ENCODE measurements at regions not wholly inside any gene's neighbourhood (a gene's known extent, or its start where the extent isn't known, plus 50 kb on each side); places are given as distances from the start of the nearest gene placed in this dataset.
A peak's percentile ranks its signal among the peaks of the same experiment; 100 is the strongest.

DNA sequence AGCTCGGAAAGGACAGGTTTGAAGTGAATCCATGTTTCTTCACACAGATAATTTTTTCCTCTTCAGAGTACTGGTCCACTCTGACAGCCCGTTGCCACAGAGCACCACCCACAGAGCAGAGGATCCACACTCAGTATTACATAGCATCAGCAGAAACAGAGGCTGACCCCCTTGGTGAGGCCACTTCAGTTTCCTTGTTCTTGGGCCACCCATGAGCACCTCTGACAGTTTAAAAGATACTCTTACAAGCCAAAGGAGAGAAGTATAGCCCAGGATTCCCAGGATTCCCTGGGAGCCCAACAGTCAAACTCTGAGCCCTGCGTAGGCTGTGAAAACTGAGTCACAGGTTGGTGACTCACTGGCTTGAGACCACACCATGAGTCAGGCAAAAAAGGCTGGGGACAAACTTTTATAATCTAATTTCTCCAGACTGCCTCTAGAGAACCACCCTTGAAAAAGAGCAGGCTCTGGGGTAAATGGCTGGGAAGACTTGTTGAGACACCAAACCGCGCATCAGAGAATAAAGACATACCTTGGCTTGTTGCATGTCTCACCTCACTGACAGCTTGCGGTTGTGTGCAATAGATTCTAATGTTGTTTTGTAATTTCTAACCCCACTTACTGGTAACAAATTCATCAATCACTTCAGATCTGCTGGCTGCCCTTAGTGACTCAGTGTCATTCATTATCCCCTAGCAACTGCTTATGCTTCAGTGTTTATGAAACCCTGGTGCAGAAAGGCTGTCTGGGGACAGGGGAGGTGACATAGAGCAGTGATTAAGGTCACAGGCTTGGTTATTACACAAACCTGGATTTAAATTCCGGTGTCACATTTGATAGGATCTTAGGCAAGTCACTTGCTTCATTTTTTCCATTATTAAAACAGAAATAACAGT, 56.9 kb upstream of the PRSS23 start:
- Histone ChIP-seq H3K4me3 (no peak overlapping the region), H3K36me3 (no peaks in the 10 kb centered on the region), H3K27me3 (no peaks in the 10 kb centered on the region), H3K27ac (peak overlapping the region; percentile 13 to 93 (median 52)), H3K4me1 (peaks cover 0 to 56% (median 35%) of the 10 kb centered on the region in 4 donors), H3K9me3 (no peaks in the 10 kb centered on the region)
- peak in 1 of 2 donors; percentile 42 for DNase-seq (ENCODE audit: low spot score in 2 of 2)
- TF ChIP-seq POLR2A (IDR thresholded peaks at IDR 0.05) (no peak), EP300 (IDR thresholded peaks at IDR 0.05) (peak in 1 of 2 donors; percentile 74)
- WGBS, 2 donors, result 64 to 68% methylated on average over 7 of the region's 7 CpGs

DNA sequence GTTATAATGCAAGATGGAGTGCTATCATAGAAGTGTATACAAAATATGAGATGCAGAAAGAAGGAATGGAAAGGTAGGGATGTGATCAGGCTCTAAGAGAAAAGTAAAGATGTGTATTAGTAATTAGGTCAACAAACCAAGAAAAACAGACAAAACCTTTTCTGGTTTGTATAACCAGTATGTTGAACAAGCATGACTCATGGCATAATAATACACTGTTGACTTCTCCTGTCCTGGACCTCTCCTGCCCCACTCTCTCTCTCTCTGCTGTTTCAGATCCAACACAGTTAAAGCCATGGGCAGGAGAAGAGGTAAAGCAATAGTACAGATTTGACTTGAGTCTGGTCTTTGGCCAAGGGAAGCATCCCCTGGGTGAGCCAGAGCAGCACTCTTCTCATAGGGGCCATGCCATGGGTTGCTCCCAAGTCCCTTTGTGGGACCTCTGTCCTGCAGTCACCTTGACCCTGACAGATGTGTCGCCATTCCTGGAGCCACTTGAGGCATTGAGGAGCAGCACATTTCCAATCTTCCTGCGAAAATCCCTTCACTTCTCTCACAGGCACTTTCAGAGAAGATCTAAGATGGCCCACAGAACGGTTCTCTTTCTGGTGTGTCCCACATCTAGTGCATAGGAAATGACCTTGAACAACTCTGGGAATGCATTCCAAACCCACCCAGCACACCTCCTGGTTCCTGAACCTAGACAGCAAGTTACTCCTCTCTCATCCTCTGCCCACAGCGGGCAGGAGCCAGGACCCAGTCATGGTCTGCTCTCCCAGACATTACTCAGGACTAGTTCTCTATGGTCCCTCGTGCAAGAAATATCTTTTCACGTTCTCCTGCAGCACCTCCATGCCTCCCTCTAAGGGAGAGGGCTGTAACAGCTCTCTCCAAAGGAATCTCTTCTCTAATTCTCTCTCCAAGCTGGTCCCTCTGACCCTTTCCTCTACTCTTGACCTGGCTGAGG, 58.2 kb upstream of the PRSS23 start:
- Histone ChIP-seq H3K4me3 (no peak overlapping the region), H3K27me3 (no peaks in the 10 kb centered on the region), H3K27ac (peak overlapping the region in 3 of 4 donors; percentile 62 to 93 (median 89)), H3K4me1 (peaks cover 0 to 63% (median 34%) of the 10 kb centered on the region in 4 donors), H3K36me3 (no peaks in the 10 kb centered on the region), H3K9me3 (no peaks in the 10 kb centered on the region)
- no peak for TF ChIP-seq POLR2A (IDR thresholded peaks at IDR 0.05)
- TF ChIP-seq EP300 (IDR thresholded peaks at IDR 0.05), result no peak
- TF ChIP-seq, protein P1, sequence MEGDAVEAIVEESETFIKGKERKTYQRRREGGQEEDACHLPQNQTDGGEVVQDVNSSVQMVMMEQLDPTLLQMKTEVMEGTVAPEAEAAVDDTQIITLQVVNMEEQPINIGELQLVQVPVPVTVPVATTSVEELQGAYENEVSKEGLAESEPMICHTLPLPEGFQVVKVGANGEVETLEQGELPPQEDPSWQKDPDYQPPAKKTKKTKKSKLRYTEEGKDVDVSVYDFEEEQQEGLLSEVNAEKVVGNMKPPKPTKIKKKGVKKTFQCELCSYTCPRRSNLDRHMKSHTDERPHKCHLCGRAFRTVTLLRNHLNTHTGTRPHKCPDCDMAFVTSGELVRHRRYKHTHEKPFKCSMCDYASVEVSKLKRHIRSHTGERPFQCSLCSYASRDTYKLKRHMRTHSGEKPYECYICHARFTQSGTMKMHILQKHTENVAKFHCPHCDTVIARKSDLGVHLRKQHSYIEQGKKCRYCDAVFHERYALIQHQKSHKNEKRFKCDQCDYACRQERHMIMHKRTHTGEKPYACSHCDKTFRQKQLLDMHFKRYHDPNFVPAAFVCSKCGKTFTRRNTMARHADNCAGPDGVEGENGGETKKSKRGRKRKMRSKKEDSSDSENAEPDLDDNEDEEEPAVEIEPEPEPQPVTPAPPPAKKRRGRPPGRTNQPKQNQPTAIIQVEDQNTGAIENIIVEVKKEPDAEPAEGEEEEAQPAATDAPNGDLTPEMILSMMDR (IDR thresholded peaks at IDR 0.05), result no peak
- DNase-seq (ENCODE audit: low spot score in 2 of 2), result no peak
- 83 to 99% methylated on average over 5 to 6 of the region's 6 CpGs for WGBS, 2 donors

DNA sequence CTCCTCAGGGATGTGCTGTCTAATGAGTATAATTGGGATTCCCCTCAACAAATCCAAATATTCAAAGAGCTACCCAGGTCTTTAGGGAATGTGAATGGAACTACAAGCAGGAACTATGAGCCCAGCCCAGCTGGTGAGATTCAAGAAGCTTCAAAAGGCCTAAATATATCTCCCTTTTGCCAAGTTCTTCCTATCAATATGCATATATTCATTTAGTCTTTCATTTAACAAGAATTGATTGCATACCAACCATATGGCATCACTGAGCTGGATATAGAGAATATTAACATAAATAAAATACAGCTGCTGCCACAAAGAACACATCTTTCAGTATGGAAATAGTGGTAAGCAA, 58.9 kb upstream of the PRSS23 start:
- TF ChIP-seq EP300 (IDR thresholded peaks at IDR 0.05) (no peak), POLR2A (IDR thresholded peaks at IDR 0.05) (no peak)
- TF ChIP-seq, protein P1 (IDR thresholded peaks at IDR 0.05), result no peak
- DNase-seq (ENCODE audit: low spot score in 2 of 2), result no peak
- Histone ChIP-seq H3K36me3 (no peaks in the 10 kb centered on the region), H3K9me3 (no peaks in the 10 kb centered on the region), H3K4me3 (no peak overlapping the region), H3K27me3 (no peaks in the 10 kb centered on the region), H3K27ac (peak overlapping the region; percentile 57 to 93 (median 76)), H3K4me1 (peaks cover 0 to 63% (median 34%) of the 10 kb centered on the region in 4 donors)

DNA sequence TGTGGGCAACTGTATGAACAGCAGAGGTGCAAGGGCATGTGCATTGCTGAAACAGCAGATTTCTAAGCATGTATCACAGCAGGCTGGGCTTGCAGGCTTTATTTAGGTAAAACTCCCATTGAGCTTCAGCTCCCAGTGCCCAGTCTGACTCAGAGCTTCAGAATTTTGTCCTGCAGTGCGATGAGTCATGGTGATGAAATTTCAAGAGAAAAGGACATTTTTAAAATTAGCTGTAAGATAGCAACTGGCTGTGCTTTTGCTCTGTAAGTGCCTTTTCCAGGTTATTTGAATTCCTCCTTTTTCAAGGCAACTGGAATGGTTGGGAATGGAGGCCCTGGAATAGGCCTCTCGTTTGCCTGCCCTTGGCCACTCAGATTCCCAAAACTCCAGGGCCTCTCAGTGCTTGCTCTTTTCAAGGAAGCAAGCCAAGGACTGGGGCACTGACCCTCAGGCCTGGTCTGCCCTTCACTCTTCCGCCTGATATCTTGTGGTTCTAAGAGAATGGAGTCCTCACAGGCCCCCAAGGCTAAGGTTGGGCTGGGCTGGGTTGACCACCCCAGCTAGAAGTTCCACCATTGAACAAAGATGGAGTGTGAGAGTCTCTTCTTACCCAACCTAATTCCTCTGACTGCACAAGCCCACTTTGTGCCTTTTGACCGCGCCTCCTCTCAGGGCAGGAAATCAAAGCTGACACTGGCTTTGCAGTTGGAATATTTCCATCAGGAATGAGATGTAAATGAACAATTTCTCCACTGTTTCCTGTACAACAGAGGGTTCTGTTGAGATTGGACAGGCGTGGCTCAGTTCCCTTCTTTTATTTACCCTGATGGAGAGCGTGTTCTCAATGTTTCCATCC, 59.5 kb upstream of the PRSS23 start:
- Histone ChIP-seq H3K4me3 (no peak overlapping the region), H3K4me1 (peaks cover 0 to 63% (median 34%) of the 10 kb centered on the region in 4 donors), H3K9me3 (no peaks in the 10 kb centered on the region), H3K36me3 (no peaks in the 10 kb centered on the region), H3K27ac (peak overlapping the region; percentile 57 to 93 (median 76)), H3K27me3 (no peaks in the 10 kb centered on the region)
- peak; percentile 14 to 56 for DNase-seq (ENCODE audit: low spot score in 2 of 2)
- TF ChIP-seq POLR2A (IDR thresholded peaks at IDR 0.05), result no peak
- TF ChIP-seq, protein P1 (IDR thresholded peaks at IDR 0.05), result no peak
- TF ChIP-seq EP300 (IDR thresholded peaks at IDR 0.05), result peak in 1 of 2 donors; percentile 83
- 27% methylated on average over 7 of the region's 7 CpGs for WGBS, 2 donors

DNA sequence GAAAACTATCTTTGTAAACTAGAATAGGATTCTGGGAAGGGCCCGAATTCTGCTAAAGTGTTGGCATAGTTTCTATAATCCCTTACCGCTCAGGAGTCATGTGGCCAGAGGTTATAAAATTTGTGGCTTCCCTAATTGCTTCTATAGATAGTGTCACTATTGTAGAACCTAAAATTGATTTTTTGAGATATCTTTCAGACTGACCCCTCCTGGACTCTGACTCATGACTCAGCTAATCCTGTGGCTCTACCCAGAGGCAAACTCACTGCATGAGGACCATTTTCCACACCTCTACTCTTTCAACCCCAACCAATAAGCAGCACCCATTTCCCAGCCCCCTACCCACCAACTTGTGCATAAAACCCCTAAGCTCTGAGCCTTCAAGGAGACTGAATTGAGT, 61.8 kb upstream of the PRSS23 start:
- peak overlapping the region in 1 of 4 donors; percentile 93 for H3K27ac ChIP-seq
- WGBS, 2 donors, result 86 to 95% methylated on average over 2 of the region's 2 CpGs

More for the DNA sequence above, 61.8 kb upstream of the PRSS23 start:
- TF ChIP-seq, protein P1 (IDR thresholded peaks at IDR 0.05), result no peak
- TF ChIP-seq POLR2A (IDR thresholded peaks at IDR 0.05) (no peak), EP300 (IDR thresholded peaks at IDR 0.05) (no peak)
- no peak for DNase-seq (ENCODE audit: low spot score in 2 of 2)
- peaks cover 0 to 59% (median 32%) of the 10 kb centered on the region in 4 donors for H3K4me1 ChIP-seq
- H3K9me3 ChIP-seq, result no peaks in the 10 kb centered on the region
- H3K27me3 ChIP-seq, result no peaks in the 10 kb centered on the region
- H3K4me3 ChIP-seq, result no peak overlapping the region
- no peaks in the 10 kb centered on the region for H3K36me3 ChIP-seq
